ENCODE measurements at regions not wholly inside any gene's neighbourhood (a gene's known extent, or its start where the extent isn't known, plus 50 kb on each side); places are given as distances from the start of the nearest gene placed in this dataset.

DNA sequence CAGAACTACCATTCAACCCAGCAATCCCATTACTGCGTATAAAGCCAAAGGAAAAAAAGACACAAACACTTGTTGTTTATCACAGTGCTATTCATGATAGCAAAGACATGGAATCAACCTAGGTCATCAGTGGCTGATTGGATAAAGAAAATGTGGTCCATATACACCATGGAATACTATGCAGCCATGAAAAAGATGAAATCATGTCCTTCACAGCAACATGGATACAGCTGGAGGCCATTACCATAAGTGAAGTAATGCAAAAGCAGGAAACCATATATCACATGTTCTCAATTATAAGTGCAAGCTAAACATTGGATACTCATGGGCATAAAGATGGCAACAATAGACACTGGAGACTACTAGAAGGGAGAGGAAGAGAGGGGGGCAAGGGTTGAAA, 299.6 kb downstream of the ADGRG6 start:
- Mint-ChIP-seq H3K27me3 (ENCODE audit: unreplicated experiment) (peaks cover 62% of the 10 kb centered on the region), H3K27ac (ENCODE audit: unreplicated experiment) (no peak overlapping the region), H3K4me1 (ENCODE audit: unreplicated experiment) (no peaks in the 10 kb centered on the region), H3K36me3 (ENCODE audit: unreplicated experiment) (no peaks in the 10 kb centered on the region), H3K4me3 (ENCODE audit: unreplicated experiment) (no peak overlapping the region), H3K9me3 (ENCODE audit: unreplicated experiment) (peaks cover 5% of the 10 kb centered on the region)
- DNase-seq (ENCODE audit: extremely low spot score, unreplicated experiment) = no peak
- TF ChIP-seq, protein P1, sequence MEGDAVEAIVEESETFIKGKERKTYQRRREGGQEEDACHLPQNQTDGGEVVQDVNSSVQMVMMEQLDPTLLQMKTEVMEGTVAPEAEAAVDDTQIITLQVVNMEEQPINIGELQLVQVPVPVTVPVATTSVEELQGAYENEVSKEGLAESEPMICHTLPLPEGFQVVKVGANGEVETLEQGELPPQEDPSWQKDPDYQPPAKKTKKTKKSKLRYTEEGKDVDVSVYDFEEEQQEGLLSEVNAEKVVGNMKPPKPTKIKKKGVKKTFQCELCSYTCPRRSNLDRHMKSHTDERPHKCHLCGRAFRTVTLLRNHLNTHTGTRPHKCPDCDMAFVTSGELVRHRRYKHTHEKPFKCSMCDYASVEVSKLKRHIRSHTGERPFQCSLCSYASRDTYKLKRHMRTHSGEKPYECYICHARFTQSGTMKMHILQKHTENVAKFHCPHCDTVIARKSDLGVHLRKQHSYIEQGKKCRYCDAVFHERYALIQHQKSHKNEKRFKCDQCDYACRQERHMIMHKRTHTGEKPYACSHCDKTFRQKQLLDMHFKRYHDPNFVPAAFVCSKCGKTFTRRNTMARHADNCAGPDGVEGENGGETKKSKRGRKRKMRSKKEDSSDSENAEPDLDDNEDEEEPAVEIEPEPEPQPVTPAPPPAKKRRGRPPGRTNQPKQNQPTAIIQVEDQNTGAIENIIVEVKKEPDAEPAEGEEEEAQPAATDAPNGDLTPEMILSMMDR (IDR thresholded peaks at IDR 0.05) = no peak

DNA sequence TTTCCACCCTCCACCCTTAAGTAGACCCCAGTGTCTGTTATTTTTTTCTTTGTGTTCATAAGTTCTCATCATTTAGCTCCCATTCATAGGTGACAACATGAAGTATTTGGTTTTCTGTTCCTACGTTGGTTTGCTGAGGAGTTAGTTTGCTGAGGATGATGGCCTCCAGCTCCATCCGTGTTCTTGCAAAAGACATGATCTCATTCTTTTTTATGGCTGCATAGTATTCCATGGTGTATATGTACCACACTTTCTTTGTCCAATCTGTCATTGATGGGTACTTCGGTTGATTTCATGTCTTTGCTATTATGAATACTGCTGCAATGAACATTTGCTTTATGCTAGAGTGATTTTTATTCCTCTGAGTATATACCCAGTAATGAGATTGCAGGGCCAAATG, 301.2 kb downstream of the ADGRG6 start:
- DNase-seq (ENCODE audit: extremely low spot score, unreplicated experiment) = no peak
- Mint-ChIP-seq H3K27ac (ENCODE audit: unreplicated experiment) (no peak overlapping the region), H3K36me3 (ENCODE audit: unreplicated experiment) (no peaks in the 10 kb centered on the region), H3K4me1 (ENCODE audit: unreplicated experiment) (no peaks in the 10 kb centered on the region), H3K9me3 (ENCODE audit: unreplicated experiment) (peaks cover 5% of the 10 kb centered on the region), H3K27me3 (ENCODE audit: unreplicated experiment) (peaks cover 60% of the 10 kb centered on the region), H3K4me3 (ENCODE audit: unreplicated experiment) (no peak overlapping the region)
- TF ChIP-seq, protein P1 (IDR thresholded peaks at IDR 0.05) = no peak

DNA sequence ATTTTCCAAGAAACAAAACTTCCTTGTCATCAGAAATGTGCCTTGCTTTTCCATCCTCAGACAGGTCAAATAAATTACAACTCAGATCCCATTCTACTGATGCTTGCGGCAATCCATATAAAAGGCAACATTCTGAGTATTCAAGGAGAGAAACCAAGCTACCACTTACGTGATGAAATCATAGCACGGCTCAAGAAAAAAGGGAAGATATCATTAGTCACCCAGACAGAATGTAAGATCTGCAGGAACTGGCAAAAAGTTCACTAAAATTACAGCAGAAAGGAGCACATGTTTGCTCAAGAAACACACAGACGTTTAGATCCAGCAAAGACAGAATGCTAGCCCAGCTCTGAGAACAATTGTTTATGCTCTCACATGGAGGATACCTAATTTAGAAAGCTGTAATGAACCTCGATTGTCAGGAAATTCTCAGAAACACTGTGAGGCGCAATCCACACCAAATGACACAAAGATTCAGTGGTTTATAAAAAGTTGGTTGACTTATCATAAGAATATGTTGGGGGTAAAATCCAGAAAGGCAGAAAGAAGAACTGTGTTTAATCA, 304.2 kb downstream of the ADGRG6 start:
- H3K9me3 Mint-ChIP-seq (ENCODE audit: unreplicated experiment) = peaks cover 5% of the 10 kb centered on the region
- DNase-seq (ENCODE audit: extremely low spot score, unreplicated experiment) = no peak
- no peak overlapping the region for H3K27ac Mint-ChIP-seq (ENCODE audit: unreplicated experiment)
- H3K36me3 Mint-ChIP-seq (ENCODE audit: unreplicated experiment) = no peaks in the 10 kb centered on the region
- no peak overlapping the region for H3K4me3 Mint-ChIP-seq (ENCODE audit: unreplicated experiment)
- H3K27me3 Mint-ChIP-seq (ENCODE audit: unreplicated experiment) = peaks cover 56% of the 10 kb centered on the region
- H3K4me1 Mint-ChIP-seq (ENCODE audit: unreplicated experiment) = no peaks in the 10 kb centered on the region
- TF ChIP-seq, protein P1 (IDR thresholded peaks at IDR 0.05) = no peak

DNA sequence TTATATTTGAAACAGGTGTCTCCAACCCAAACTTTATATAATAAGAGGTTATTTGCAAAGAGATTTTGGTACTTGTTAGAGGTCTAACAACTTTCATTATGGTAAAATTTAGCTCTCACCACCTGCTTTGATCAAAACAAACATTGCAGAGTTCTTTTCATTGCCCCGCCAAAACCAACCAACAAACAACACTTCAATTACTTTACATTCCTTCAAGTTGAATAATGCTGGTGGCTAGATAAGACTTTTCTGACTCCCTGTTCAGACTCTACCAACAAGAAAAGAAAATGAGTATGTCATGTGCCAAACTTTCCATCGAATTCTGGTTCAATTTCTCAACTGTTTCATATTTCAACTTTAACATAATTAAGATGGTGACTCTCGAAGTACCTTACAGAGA, 311.1 kb downstream of the ADGRG6 start:
- peaks cover 16% of the 10 kb centered on the region for H3K9me3 Mint-ChIP-seq (ENCODE audit: unreplicated experiment)
- no peak overlapping the region for H3K27ac Mint-ChIP-seq (ENCODE audit: unreplicated experiment)
- H3K4me3 Mint-ChIP-seq (ENCODE audit: unreplicated experiment) = no peak overlapping the region
- H3K36me3 Mint-ChIP-seq (ENCODE audit: unreplicated experiment) = no peaks in the 10 kb centered on the region
- peaks cover 67% of the 10 kb centered on the region for H3K27me3 Mint-ChIP-seq (ENCODE audit: unreplicated experiment)
- TF ChIP-seq, protein P1 (IDR thresholded peaks at IDR 0.05) = no peak
- no peak for DNase-seq (ENCODE audit: extremely low spot score, unreplicated experiment)
- H3K4me1 Mint-ChIP-seq (ENCODE audit: unreplicated experiment) = no peaks in the 10 kb centered on the region

DNA sequence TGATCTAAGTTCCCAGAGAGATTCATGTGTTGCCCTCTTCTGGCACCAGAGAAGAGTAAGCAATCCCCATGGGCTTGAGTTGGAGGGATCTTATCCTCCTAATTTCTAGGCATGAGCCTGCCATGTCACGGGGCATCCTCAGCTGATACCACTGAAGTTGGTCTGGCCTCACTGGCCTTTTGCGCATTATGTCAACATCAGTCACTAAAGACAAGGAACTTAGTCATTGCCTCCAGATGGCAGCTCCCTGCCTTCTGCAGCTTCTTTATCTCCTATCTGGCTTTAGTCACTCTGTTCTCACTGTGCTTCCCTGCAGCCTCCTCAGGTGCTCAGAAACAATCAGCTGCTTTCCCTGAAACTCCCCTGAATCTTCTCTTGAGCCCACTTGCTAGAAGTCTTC, 312.2 kb downstream of the ADGRG6 start:
- no peak overlapping the region for H3K27ac Mint-ChIP-seq (ENCODE audit: unreplicated experiment)
- no peaks in the 10 kb centered on the region for H3K36me3 Mint-ChIP-seq (ENCODE audit: unreplicated experiment)
- no peak for DNase-seq (ENCODE audit: extremely low spot score, unreplicated experiment)
- H3K27me3 Mint-ChIP-seq (ENCODE audit: unreplicated experiment) = peaks cover 72% of the 10 kb centered on the region
- no peak overlapping the region for H3K4me3 Mint-ChIP-seq (ENCODE audit: unreplicated experiment)
- peaks cover 16% of the 10 kb centered on the region for H3K9me3 Mint-ChIP-seq (ENCODE audit: unreplicated experiment)
- no peaks in the 10 kb centered on the region for H3K4me1 Mint-ChIP-seq (ENCODE audit: unreplicated experiment)
- TF ChIP-seq, protein P1 (IDR thresholded peaks at IDR 0.05) = no peak
